Mesenchymal stem cell (in vitro differentiated cells and primary cell): ENCODE measurements at regions not wholly inside any gene's neighbourhood (a gene's known extent, or its start where the extent isn't known, plus 50 kb on each side); places are given as distances from the start of the nearest gene placed in this dataset.

ENCODE experiments used
- DNase-seq: peaks from one replicate; pipeline ENCODE4 v3.0.0-alpha.2; 2013
- H2AFZ ChIP-seq: one replicate; pipeline ENCODE4 v1.6.1; 2013; ENCODE audit warnings: low read depth, mild to moderate bottlenecking, control low read depth, inconsistent platforms, low read length, moderate library complexity
- H2AK5ac ChIP-seq: 2 replicates; pipeline ENCODE4 v1.6.1; 2013; ENCODE audit warnings: low read length, moderate library complexity, mild to moderate bottlenecking, inconsistent platforms; ENCODE audit not compliant: severe bottlenecking
- H2BK120ac ChIP-seq: one replicate; pipeline ENCODE4 v1.6.1; 2013; ENCODE audit warnings: low read depth, mild to moderate bottlenecking, inconsistent platforms, low read length, moderate library complexity
- H2BK12ac ChIP-seq, 2 experiments: one replicate each; pipeline ENCODE4 v1.6.1; 2013; ENCODE audit warnings: inconsistent platforms in 2 of 2, low read length in 2 of 2, mild to moderate bottlenecking in 2 of 2, moderate library complexity in 2 of 2, control low read depth in 1 of 2
- H2BK15ac ChIP-seq: one replicate; pipeline ENCODE4 v1.6.1; 2013; ENCODE audit warnings: mild to moderate bottlenecking, low read depth, inconsistent platforms; ENCODE audit not compliant: poor library complexity, severe bottlenecking
- H2BK5ac ChIP-seq: 2 replicates; pipeline ENCODE4 v1.6.1; 2013; ENCODE audit warnings: low read depth, mild to moderate bottlenecking, low read length, control low read depth, inconsistent platforms; ENCODE audit not compliant: poor library complexity, severe bottlenecking
- H3K14ac ChIP-seq, 2 experiments: one replicate each; pipeline ENCODE4 v1.6.1; 2013; ENCODE audit warnings: inconsistent platforms in 2 of 2, low read length in 2 of 2, control low read depth in 1 of 2, mild to moderate bottlenecking in 1 of 2, moderate library complexity in 1 of 2
- H3K18ac ChIP-seq, 2 experiments: one replicate each; pipeline ENCODE4 v1.6.1; 2013; ENCODE audit warnings: inconsistent platforms in 2 of 2, low read length in 2 of 2, control low read depth in 1 of 2, low read depth in 1 of 2, mild to moderate bottlenecking in 1 of 2
- H3K23ac ChIP-seq, 2 experiments: one replicate each; pipeline ENCODE4 v1.6.1; 2013; ENCODE audit warnings: inconsistent platforms in 2 of 2, low read length in 2 of 2, mild to moderate bottlenecking in 2 of 2, moderate library complexity in 2 of 2, control low read depth in 1 of 2
- H3K27ac ChIP-seq: 2 replicates; pipeline ENCODE4 v1.5.1; 2013; ENCODE audit warnings: mild to moderate bottlenecking, moderate library complexity, low read length, control low read depth, inconsistent platforms; ENCODE audit not compliant: poor library complexity, severe bottlenecking
- H3K27me3 ChIP-seq, 2 experiments: 2 replicates each; pipeline versions ENCODE4 v1.6.1 to v1.7.0; 2013; ENCODE audit warnings: low read length in 2 of 2, mild to moderate bottlenecking in 2 of 2, moderate library complexity in 2 of 2, control low read depth in 1 of 2, inconsistent platforms in 1 of 2; ENCODE audit not compliant: control insufficient read depth in 1 of 2, insufficient read depth in 1 of 2
- H3K36me3 ChIP-seq, 2 experiments: 2 replicates each; pipeline versions ENCODE4 v1.6.1 to v1.7.0; 2013; ENCODE audit warnings: low read length in 2 of 2, control low read depth in 1 of 2, inconsistent platforms in 1 of 2, low read depth in 1 of 2, mild to moderate bottlenecking in 1 of 2; ENCODE audit not compliant: insufficient read depth in 2 of 2, control insufficient read depth in 1 of 2
- H3K4ac ChIP-seq, 2 experiments: one replicate each; pipeline ENCODE4 v1.6.1; 2013; ENCODE audit warnings: inconsistent platforms in 2 of 2, low read length in 2 of 2, mild to moderate bottlenecking in 2 of 2, moderate library complexity in 2 of 2, control low read depth in 1 of 2, low read depth in 1 of 2
- H3K4me1 ChIP-seq: 2 replicates; pipeline ENCODE4 v1.6.1; 2013; ENCODE audit warnings: low read depth, low read length, control low read depth; ENCODE audit not compliant: control insufficient read depth, insufficient read depth
- H3K4me2 ChIP-seq: 2 replicates; pipeline ENCODE4 v1.6.1; 2013; ENCODE audit warnings: low read length, mild to moderate bottlenecking, inconsistent platforms; ENCODE audit not compliant: poor library complexity, severe bottlenecking
- H3K4me3 ChIP-seq, 2 experiments: 2 replicates each; pipeline versions ENCODE4 v1.5.1 to v1.7.0; 2013; ENCODE audit warnings: low read length in 2 of 2, mild to moderate bottlenecking in 2 of 2, control low read depth in 1 of 2, low read depth in 1 of 2; ENCODE audit not compliant: insufficient read depth in 1 of 2
- H3K79me1 ChIP-seq: replicated peaks from 2 replicates; pipeline ENCODE4 v1.6.1; 2013; ENCODE audit warnings: mild to moderate bottlenecking, control low read depth, low read length, inconsistent platforms; ENCODE audit not compliant: poor library complexity, severe bottlenecking
- H3K9ac ChIP-seq: 2 replicates; pipeline ENCODE4 v1.7.0; 2013; ENCODE audit warnings: mild to moderate bottlenecking, low read length, moderate library complexity
- H3K9me3 ChIP-seq: 2 replicates; pipeline ENCODE4 v1.7.0; 2013; ENCODE audit warnings: mild to moderate bottlenecking, low read length; ENCODE audit not compliant: control insufficient read depth
- H4K8ac ChIP-seq: one replicate; pipeline ENCODE4 v1.6.1; 2013; ENCODE audit warnings: inconsistent platforms, mild to moderate bottlenecking, low read length, moderate library complexity
- H4K91ac ChIP-seq: one replicate; pipeline ENCODE4 v1.6.1; 2013; ENCODE audit warnings: mild to moderate bottlenecking, low read length, inconsistent platforms
- WGBS: methylation state at CpG from one replicate; pipeline ENCODE4 v1.1.7; 2013; ENCODE audit warnings: mixed read lengths; 5-methylcytosine and 5-hydroxymethylcytosine counted together

- Histone ChIP-seq H2BK12ac (no peak overlapping the region), H3K36me3 (no peaks in the 10 kb centered on the region), H4K8ac (no peak overlapping the region), H3K4ac (no peak overlapping the region), H3K9ac (no peak overlapping the region), H2AK5ac (no peak overlapping the region), H2BK120ac (no peak overlapping the region), H2BK15ac (no peak overlapping the region), H3K14ac (no peak overlapping the region), H3K79me1 (no peaks in the 10 kb centered on the region), H3K27me3 (no peaks in the 10 kb centered on the region), H2BK5ac (no peak overlapping the region), H3K4me1 (peaks cover 2% of the 10 kb centered on the region), H3K9me3 (no peaks in the 10 kb centered on the region), H3K4me3 (no peak overlapping the region), H2AFZ (no peak overlapping the region), H4K91ac (no peak overlapping the region), H3K4me2 (no peak overlapping the region), H3K18ac (no peak overlapping the region), H3K23ac (no peak overlapping the region), H3K27ac (no peak overlapping the region)
- WGBS, result 100% methylated on average over 1 of the region's 1 CpG
- no peak for DNase-seq
These were observed 80.1 kb upstream of the IPO5 start for GRCh38 chr13:97873398-97873797.

- H2AK5ac ChIP-seq, result no peak overlapping the region
- H2BK120ac ChIP-seq, result no peak overlapping the region
- no peak overlapping the region for H3K14ac ChIP-seq
- no peak overlapping the region for H3K18ac ChIP-seq
- H3K4ac ChIP-seq, result no peak overlapping the region
- no peak overlapping the region for H2BK15ac ChIP-seq
- H3K4me1 ChIP-seq, result peaks cover 8% of the 10 kb centered on the region
- no peak for DNase-seq
- H3K4me2 ChIP-seq, result no peak overlapping the region
- no peak overlapping the region for H3K27ac ChIP-seq
- H2AFZ ChIP-seq, result no peak overlapping the region
- H3K36me3 ChIP-seq, result no peaks in the 10 kb centered on the region
- no peak overlapping the region for H3K4me3 ChIP-seq
- no peak overlapping the region for H2BK12ac ChIP-seq
- H3K27me3 ChIP-seq, result no peaks in the 10 kb centered on the region
- H4K91ac ChIP-seq, result no peak overlapping the region
- no peak overlapping the region for H3K23ac ChIP-seq
- 69% methylated on average over 9 of the region's 9 CpGs for WGBS
- no peak overlapping the region for H4K8ac ChIP-seq
- H3K9ac ChIP-seq, result no peak overlapping the region
- H3K79me1 ChIP-seq, result no peaks in the 10 kb centered on the region
- H2BK5ac ChIP-seq, result no peak overlapping the region
- no peaks in the 10 kb centered on the region for H3K9me3 ChIP-seq
These were observed 78.3 kb upstream of the IPO5 start for GRCh38 chr13:97875218-97875617.

GRCh38 chr13:97875911-97876310 lies 77.6 kb upstream of the IPO5 start:
- Histone ChIP-seq H3K79me1 (no peaks in the 10 kb centered on the region), H3K27me3 (no peaks in the 10 kb centered on the region), H2AFZ (no peak overlapping the region), H3K4ac (no peak overlapping the region), H3K36me3 (no peaks in the 10 kb centered on the region), H2BK12ac (no peak overlapping the region), H4K8ac (no peak overlapping the region), H2AK5ac (no peak overlapping the region), H2BK5ac (no peak overlapping the region), H3K14ac (no peak overlapping the region), H3K4me3 (no peak overlapping the region), H4K91ac (no peak overlapping the region), H2BK120ac (no peak overlapping the region), H3K9me3 (no peaks in the 10 kb centered on the region), H3K27ac (no peak overlapping the region), H3K18ac (no peak overlapping the region), H3K23ac (no peak overlapping the region), H3K4me2 (no peak overlapping the region), H3K4me1 (peaks cover 11% of the 10 kb centered on the region), H2BK15ac (no peak overlapping the region), H3K9ac (no peak overlapping the region)
- 93% methylated on average over 7 of the region's 7 CpGs for WGBS
- DNase-seq, result no peak

GRCh38 chr13:97878431-97879375 lies 74.8 kb upstream of the IPO5 start:
- Histone ChIP-seq H3K14ac (no peak overlapping the region), H3K9me3 (no peaks in the 10 kb centered on the region), H3K36me3 (no peaks in the 10 kb centered on the region), H2AFZ (no peak overlapping the region), H2BK120ac (peak overlapping the region; percentile 13), H3K9ac (peak overlapping the region; percentile 88), H3K4ac (peak overlapping the region in 1 of 2 experiments; percentile 24), H3K4me2 (no peak overlapping the region), H3K79me1 (no peaks in the 10 kb centered on the region), H2BK15ac (no peak overlapping the region), H3K18ac (peak overlapping the region; percentile 65 to 67), H3K27me3 (no peaks in the 10 kb centered on the region), H2AK5ac (no peak overlapping the region), H3K27ac (no peak overlapping the region), H4K91ac (peak overlapping the region; percentile 34), H2BK5ac (no peak overlapping the region), H2BK12ac (peak overlapping the region; percentile 51 to 87), H3K23ac (no peak overlapping the region), H4K8ac (peak overlapping the region; percentile 52), H3K4me1 (peaks cover 14% of the 10 kb centered on the region), H3K4me3 (peak overlapping the region in 1 of 2 experiments; percentile 59)
- peak; percentile 73 for DNase-seq
- 85% methylated on average over 8 of the region's 9 CpGs for WGBS
